Mucosa of rectum (tissue), 2 donors: ENCODE measurements at regions not wholly inside any gene's neighbourhood (a gene's known extent, or its start where the extent isn't known, plus 50 kb on each side); places are given as distances from the start of the nearest gene placed in this dataset.
A peak's percentile ranks its signal among the peaks of the same experiment; 100 is the strongest.

Experiments used
- H3K27ac ChIP-seq, 2 donors: one replicate each; pipeline ENCODE4 v1.7.0; 2013; ENCODE audit warnings: inconsistent platforms in 2 of 2, low read depth in 2 of 2, low read length in 2 of 2
- H3K27me3 ChIP-seq, 2 donors: one replicate each; pipeline ENCODE4 v1.7.0; 2013; ENCODE audit warnings: low read length in 2 of 2; ENCODE audit not compliant: control insufficient read depth in 2 of 2, insufficient read depth in 2 of 2
- H3K36me3 ChIP-seq, 2 donors: one replicate each; pipeline ENCODE4 v1.7.0; 2013; ENCODE audit warnings: low read length in 2 of 2; ENCODE audit not compliant: control insufficient read depth in 2 of 2, insufficient read depth in 2 of 2
- H3K4me1 ChIP-seq, 2 donors: one replicate each; pipeline ENCODE4 v1.7.0; 2013; ENCODE audit warnings: low read length in 2 of 2, mild to moderate bottlenecking in 1 of 2; ENCODE audit not compliant: control insufficient read depth in 2 of 2, insufficient read depth in 2 of 2
- H3K4me3 ChIP-seq, 2 donors: one replicate each; pipeline ENCODE4 v1.7.0; 2013; ENCODE audit warnings: low read length in 2 of 2
- H3K9ac ChIP-seq, 2 donors: one replicate each; pipeline ENCODE4 v1.7.0; 2013; ENCODE audit warnings: low read length in 2 of 2, low read depth in 1 of 2, mild to moderate bottlenecking in 1 of 2
- H3K9me3 ChIP-seq, 2 donors: one replicate each; pipeline ENCODE4 v1.7.0; 2013; ENCODE audit warnings: low read length in 2 of 2; ENCODE audit not compliant: control insufficient read depth in 2 of 2
- donor health status: healthy.
- donor health status: Normal muscosa, but diverticular disease.

DNA sequence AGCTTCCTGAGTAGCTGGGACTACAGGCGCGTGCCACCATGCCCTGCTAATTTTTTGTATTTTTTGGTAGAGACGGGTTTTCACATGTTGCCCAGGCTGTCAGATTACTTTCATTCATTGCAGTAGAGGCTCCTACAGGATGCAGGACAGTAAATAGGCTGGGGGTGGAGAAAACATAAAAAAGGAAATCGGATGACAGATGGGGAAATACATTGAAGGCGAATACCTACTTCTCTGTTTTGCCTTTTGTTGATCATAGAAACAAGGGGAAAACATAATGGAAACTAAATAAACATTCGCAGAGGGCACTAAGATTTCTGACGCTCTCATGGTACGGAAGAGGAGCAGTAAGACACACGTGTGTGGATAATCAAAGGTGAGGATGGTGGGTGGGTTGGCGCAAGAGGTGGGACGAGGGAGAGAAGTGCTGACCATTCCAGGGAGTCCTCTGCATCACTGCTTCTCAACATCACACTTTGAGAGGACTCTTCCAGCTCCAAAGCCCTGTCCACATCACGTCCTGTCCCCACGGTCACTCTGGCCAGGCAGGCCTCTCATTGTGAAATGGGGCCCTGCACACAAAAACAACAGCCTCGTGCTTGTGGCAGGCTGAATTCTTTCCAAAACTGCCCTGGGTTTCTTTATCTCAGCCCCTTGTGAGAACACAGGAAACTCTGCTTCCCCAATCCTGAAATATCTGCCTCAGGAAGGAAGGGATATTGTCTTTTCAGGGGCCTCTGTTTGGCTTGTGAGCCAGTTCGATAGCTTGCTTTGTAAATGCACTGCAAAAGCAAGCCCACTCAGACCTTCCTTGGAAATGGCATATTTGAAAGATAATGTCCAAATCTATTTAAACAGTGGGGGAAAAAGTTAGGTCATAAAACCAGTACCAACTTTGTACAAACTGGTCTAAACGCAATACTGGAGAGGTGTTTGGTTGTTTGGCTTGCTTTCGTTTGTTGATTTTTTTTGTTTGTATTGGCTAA, 188.5 kb downstream of the FOXO1 start:
- peaks cover 0 to 3% of the 10 kb centered on the region in 2 donors for H3K4me1 ChIP-seq
- peak overlapping the region; percentile 2 to 11 for H3K27ac ChIP-seq
- no peak overlapping the region for H3K9ac ChIP-seq
- H3K4me3 ChIP-seq = no peak overlapping the region
- no peaks in the 10 kb centered on the region for H3K27me3 ChIP-seq
- H3K9me3 ChIP-seq = no peaks in the 10 kb centered on the region
- no peaks in the 10 kb centered on the region for H3K36me3 ChIP-seq

DNA sequence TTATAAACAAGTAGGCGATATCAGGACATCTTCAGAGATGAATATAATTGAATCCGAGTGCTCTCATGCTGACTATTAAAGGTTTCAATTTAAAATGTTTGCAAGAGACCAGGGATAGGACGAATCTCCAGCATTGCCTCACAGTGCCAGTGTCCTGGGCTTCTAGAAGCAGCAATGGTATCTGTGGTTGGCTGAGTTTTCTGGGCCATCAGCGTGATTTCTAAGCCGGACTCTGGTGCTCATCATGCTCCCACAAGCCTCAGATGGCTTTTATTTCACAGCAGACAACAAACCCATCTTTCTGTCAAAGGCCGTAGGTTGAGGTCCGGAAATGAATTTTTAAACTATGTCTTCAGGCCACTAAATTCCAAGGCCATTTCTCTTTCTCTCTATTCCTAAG, 187.7 kb downstream of the FOXO1 start:
- H3K9me3 ChIP-seq = no peaks in the 10 kb centered on the region
- no peak overlapping the region for H3K27ac ChIP-seq
- no peak overlapping the region for H3K4me3 ChIP-seq
- H3K4me1 ChIP-seq = peaks cover 0 to 3% of the 10 kb centered on the region in 2 donors
- H3K27me3 ChIP-seq = no peaks in the 10 kb centered on the region
- no peak overlapping the region for H3K9ac ChIP-seq
- no peaks in the 10 kb centered on the region for H3K36me3 ChIP-seq

DNA sequence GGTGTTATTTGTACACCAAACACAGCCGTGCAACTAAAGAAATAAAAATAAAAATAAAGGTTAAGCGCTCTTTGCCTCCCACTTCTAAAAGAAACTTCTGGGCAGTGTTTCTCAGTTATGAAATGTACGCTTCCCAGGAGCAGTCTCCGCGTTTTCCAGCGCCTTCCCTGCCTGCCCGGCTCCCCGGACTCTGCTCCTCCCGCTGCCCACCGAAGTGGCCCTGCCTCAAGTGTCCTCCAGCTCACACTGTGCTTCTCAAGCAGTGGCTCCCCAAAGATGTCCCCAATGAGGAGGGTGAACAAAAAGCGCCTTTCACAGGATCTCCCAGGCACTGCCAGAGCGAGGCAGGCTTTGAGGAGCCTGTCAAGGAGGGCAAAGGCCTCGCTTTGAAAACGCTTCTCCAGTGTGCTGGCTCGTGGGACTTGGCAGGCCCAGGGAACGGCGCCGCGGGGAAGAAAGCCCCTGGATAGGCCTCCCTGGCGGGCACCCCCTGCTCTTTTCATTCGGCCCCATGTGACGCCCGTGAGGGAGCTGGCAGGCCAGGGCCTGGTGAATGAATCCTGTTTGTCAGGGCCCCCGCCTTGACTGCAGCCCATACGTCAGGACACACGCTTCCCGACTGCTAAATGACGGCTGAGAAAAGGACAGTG, 187.1 kb downstream of the FOXO1 start:
- H3K27ac ChIP-seq = no peak overlapping the region
- no peaks in the 10 kb centered on the region for H3K36me3 ChIP-seq
- no peaks in the 10 kb centered on the region for H3K9me3 ChIP-seq
- no peaks in the 10 kb centered on the region for H3K27me3 ChIP-seq
- H3K9ac ChIP-seq = no peak overlapping the region
- no peak overlapping the region for H3K4me3 ChIP-seq
- peaks cover 0 to 3% of the 10 kb centered on the region in 2 donors for H3K4me1 ChIP-seq

DNA sequence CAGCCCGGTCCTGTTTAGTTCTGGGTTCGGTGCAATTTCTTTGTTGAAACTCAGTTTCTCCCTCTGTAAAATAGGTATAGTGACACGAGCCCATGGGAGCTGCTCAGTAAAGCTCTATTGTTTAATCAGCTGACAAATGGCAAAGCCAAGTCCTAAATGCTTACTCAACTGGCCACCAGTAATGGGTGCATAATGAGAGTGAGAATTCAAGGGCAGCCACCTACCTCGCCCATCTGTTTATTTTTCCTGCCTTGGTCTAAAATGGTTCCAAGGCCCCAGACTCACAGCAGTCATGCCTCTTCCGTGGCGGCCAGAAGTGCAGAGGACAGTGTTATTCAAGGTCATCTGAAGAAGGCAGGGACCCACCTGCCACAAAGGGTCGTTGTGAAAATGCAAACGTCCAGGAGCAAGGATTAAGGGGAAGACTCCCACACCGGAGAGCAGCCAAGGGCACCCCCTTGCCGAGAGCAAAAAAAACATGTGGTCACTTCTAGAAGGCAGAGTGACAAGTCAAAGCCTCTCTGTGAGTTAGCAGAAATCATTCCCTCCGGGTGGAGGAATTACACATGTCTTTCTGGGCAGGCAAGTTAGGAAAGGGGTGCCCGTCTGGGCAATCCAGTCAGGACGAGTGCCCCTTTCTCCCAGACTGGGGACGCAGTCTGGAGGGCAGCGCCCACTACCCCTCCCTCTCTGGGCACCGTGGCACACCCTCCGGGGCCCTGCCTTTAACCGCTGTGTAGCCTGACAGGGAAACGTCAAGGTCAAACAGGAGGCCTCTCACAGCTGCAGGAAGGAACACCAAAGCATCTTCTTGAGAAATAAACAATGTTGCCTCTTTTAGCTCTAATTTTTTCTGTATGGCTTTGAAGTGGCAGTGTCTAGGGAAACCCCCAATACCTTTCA, 186.2 kb downstream of the FOXO1 start:
- Histone ChIP-seq H3K4me1 (peaks cover 0 to 9% of the 10 kb centered on the region in 2 donors), H3K27me3 (no peaks in the 10 kb centered on the region), H3K27ac (no peak overlapping the region), H3K9me3 (no peaks in the 10 kb centered on the region), H3K4me3 (no peak overlapping the region), H3K36me3 (no peaks in the 10 kb centered on the region), H3K9ac (no peak overlapping the region)

DNA sequence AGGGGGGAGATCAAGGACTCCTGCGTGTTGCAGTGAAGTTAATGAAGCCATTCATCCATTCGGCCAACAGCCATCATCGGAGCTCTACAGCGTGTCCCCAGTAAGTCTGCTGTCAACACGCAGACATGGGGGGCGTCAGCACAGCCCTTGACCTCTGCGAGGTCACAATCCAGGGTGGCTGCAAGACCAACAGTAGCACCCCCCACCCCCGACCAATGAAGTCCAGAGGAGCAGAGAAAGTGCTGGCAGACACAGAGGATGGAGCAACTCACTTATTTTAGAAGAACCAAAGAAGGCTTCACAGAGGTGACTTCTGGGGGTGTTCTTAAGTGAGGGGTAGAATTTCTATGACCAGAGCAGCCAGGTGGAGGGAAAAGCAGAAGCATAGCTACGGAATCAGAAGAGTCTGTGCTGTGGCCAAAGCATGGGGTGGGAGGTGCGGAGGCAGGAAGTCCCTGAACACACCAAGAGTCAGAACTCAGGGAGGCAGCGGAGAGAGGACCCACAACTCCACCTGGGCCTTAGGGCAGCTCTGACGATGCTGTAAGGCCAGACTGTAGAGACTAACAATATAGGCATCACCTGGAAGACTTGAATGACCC, 185.4 kb downstream of the FOXO1 start:
- no peaks in the 10 kb centered on the region for H3K36me3 ChIP-seq
- no peak overlapping the region for H3K9ac ChIP-seq
- no peak overlapping the region for H3K27ac ChIP-seq
- H3K27me3 ChIP-seq = no peaks in the 10 kb centered on the region
- H3K9me3 ChIP-seq = no peaks in the 10 kb centered on the region
- peaks cover 0 to 9% of the 10 kb centered on the region in 2 donors for H3K4me1 ChIP-seq
- no peak overlapping the region for H3K4me3 ChIP-seq

DNA sequence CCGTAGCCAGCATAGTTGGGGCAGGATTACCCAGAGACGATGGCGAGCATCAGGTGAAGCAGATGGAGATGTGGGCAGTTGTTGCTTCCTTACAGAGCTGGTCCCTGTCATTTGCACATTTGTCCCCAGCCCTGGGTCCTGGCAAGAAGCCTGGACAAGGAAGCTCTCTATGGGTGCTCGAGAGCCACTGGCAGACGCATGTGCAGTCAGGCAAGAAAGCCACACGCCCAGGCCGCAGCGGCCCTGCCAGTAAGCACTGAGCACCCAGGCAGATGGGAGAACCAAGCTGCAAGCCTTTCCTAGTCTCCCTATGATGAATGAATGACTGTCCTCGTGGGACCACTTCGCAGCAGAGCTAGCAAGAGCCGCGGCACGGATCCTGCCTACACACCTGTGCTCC, 182.8 kb downstream of the FOXO1 start:
- no peak overlapping the region for H3K27ac ChIP-seq

DNA sequence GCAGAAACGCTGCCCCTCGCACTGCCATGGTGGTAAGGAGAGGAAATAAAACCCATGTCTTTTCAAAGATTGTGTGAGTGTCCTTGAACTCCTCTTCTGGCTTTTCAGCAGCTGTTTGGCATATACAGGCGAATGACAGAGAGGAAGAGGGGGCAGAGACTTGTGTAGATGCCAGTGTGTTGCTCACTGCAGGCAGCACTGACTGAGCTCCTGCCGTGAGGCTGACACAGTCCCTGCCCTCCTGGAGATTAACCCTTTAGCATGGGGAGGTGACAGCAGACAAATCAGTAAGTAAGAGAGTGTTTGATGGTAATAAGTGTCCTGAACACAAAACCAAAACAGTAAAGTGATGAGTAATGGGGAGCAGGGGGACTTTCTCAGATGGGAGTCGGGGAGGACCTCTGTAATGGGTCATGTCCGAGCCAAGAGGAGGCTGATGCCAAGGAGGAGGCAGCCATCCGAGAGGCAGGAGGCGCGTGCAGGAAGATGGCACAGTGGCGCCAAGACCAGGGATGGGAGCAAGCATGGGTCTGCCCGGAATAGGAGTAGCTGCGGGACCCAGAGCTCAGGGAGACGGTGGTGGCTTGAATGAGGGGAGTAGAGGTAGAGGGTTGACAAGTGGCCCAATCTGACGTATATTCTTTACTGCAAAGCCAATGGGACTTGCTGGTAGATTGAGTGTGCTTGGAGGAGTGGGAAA, 182.2 kb downstream of the FOXO1 start:
- Histone ChIP-seq H3K36me3 (no peaks in the 10 kb centered on the region), H3K4me3 (no peak overlapping the region), H3K9ac (no peak overlapping the region), H3K27me3 (no peaks in the 10 kb centered on the region), H3K4me1 (peaks cover 0 to 6% of the 10 kb centered on the region in 2 donors), H3K27ac (no peak overlapping the region), H3K9me3 (no peaks in the 10 kb centered on the region)

More for the DNA sequence above, 182.8 kb downstream of the FOXO1 start:
- Histone ChIP-seq H3K9me3 (no peaks in the 10 kb centered on the region), H3K27me3 (no peaks in the 10 kb centered on the region), H3K9ac (no peak overlapping the region), H3K4me1 (peaks cover 0 to 6% of the 10 kb centered on the region in 2 donors), H3K4me3 (no peak overlapping the region), H3K36me3 (no peaks in the 10 kb centered on the region)

DNA sequence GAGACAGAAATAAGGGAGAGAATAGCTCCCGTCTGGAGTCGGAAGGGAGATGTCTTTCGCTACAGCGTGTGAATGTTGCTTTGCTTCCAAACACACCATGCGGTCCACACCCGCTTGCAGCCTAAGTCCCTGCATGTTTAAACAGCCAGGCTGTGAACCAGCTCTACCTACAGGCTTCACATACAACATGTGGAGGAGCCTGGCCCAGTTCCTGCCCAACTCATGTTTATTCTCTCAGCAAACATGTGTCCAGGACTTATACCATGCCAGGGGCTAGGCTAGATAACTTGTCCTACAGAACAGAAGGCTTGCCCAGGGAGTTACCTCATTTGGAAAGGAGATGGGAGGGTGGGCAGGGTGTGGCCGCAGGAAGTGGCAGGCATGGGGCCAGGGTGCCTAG, 181.5 kb downstream of the FOXO1 start:
- Histone ChIP-seq H3K27ac (peak overlapping the region in 1 of 2 donors; percentile 43), H3K36me3 (no peaks in the 10 kb centered on the region), H3K9ac (no peak overlapping the region), H3K27me3 (no peaks in the 10 kb centered on the region), H3K4me3 (no peak overlapping the region), H3K9me3 (no peaks in the 10 kb centered on the region), H3K4me1 (peaks cover 2 to 6% of the 10 kb centered on the region in 2 donors)
